Loucy (cell line): ENCODE measurements at regions not wholly inside any gene's neighbourhood (a gene's known extent, or its start where the extent isn't known, plus 50 kb on each side); places are given as distances from the start of the nearest gene placed in this dataset.

ENCODE experiments used
- EZH2phosphoT487 ChIP-seq: fragments of 200-600 bp; IDR thresholded peaks from 2 replicates; pipeline ENCODE4 v1.6.1; 2018; ENCODE audit warnings: antibody characterized with exemption, mild to moderate bottlenecking, moderate library complexity, borderline replicate concordance
- TF ChIP-seq, protein P1 (sequence below): fragments of 200-600 bp; sonication (generic); conservative IDR thresholded peaks from 2 replicates; pipeline ENCODE4 v1.5.1; 2014; ENCODE audit warnings: mild to moderate bottlenecking, antibody characterized with exemption, low read length

DNA sequence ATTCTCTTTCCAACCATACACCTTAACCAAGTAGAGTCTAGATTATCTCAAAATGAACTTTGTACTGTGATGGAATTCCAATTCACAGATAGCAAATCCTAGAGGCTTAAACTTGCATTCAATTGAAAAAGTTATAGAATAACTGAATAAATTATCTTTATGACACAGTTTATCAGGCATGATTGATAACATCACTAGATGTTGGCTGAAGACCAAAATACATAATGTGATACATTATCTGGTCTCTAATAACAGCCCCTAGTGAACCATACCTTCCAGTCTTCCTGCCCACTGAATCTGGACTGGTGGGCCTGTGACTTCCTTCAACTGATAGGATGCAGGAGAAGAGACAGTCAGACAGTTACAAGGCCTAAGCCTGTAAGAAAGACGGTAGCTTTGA is 165.2 kb upstream of the CMC1 start:
- TF ChIP-seq, protein P1, sequence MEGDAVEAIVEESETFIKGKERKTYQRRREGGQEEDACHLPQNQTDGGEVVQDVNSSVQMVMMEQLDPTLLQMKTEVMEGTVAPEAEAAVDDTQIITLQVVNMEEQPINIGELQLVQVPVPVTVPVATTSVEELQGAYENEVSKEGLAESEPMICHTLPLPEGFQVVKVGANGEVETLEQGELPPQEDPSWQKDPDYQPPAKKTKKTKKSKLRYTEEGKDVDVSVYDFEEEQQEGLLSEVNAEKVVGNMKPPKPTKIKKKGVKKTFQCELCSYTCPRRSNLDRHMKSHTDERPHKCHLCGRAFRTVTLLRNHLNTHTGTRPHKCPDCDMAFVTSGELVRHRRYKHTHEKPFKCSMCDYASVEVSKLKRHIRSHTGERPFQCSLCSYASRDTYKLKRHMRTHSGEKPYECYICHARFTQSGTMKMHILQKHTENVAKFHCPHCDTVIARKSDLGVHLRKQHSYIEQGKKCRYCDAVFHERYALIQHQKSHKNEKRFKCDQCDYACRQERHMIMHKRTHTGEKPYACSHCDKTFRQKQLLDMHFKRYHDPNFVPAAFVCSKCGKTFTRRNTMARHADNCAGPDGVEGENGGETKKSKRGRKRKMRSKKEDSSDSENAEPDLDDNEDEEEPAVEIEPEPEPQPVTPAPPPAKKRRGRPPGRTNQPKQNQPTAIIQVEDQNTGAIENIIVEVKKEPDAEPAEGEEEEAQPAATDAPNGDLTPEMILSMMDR: no peak
- TF ChIP-seq EZH2phosphoT487: no peak
